ENCODE measurements at regions not wholly inside any gene's neighbourhood (a gene's known extent, or its start where the extent isn't known, plus 50 kb on each side); places are given as distances from the start of the nearest gene placed in this dataset.

DNA sequence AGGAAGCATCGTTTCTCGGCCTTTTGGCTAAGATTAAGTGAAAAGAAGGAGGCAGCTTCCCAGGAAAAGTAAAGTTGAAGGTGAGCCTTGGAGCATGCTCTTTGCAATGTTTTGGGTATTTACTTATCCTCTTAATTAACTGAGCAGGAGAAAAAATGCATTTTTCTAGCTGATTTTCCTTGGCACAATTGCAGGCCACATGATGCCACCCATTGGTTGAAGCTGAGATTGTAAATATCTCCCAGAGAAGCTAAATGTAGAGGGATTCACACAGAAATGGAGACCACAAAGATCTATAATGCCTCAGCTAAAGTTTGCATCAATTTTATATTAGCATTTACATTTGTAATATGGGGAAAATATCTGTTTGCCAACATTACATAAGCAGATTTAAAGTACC is 294.1 kb downstream of the KCNS3 start:
- no peak for DNase-seq

- no peak for DNase-seq
Measured at GRCh38 chr2:18171191-18172139, 293.0 kb downstream of the KCNS3 start.

GRCh38 chr2:18170642-18171041 is 292.2 kb downstream of the KCNS3 start:
- DNase-seq, result no peak

GRCh38 chr2:18169893-18170175 is 291.4 kb downstream of the KCNS3 start:
- DNase-seq, result no peak

DNA sequence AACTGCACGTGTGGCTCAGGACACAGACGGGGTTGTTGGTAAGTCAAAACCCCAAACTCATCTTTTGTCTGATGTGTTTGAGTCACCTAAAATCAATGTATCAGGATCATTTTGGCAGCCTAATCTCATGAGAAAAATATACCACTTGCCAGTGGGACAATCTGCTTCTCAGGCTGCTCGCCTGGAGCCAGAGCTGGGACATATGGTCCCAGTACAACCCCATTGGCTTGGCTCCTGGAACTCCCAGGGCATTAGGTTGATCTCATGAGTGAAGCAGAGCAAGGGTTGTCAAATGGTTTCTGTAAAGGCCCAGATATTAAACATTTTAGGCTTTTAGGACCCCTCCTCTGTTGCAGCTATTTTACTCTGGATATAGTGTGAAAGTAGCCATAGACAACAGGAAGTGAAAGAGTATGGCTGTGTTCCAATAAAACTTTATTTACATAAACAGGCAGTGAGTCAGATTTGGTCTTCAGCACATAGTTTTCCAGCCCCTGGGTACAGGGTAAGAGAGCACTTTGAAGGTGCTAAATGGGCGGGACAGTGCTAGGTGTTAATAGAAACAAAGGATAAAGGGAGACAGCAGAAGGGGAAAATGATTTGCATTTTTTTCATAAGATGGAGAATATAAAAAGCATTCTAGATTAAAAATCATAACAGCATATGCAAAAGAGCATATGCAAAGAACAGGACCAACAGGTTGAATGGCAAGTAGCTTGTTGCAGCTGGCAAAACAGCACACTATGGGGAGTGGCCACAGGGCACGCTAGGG is 290.8 kb downstream of the KCNS3 start:
- DNase-seq, result no peak

DNA sequence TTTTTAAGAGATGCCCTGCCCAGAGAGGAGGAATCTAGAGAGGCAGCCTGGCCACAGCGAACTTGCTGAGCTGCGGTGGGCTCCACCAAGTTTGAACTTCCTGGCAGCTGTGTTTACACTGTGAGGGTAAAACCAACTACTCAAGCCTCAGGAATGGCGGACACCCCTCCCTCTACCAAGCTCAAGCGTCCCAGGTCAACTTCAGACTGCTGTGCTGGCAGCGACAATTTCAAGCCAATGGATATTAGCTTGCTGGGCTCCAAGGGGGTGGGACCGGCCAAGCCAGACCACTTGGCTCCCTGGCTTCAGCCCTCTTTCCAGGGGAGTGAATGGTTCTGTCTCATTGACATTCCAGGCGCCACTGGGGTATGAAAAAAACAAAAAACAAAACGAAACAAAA is 289.4 kb downstream of the KCNS3 start:
- DNase-seq, result no peak

GRCh38 chr2:18161681-18162080 is 283.2 kb downstream of the KCNS3 start:
- DNase-seq, result no peak

DNA sequence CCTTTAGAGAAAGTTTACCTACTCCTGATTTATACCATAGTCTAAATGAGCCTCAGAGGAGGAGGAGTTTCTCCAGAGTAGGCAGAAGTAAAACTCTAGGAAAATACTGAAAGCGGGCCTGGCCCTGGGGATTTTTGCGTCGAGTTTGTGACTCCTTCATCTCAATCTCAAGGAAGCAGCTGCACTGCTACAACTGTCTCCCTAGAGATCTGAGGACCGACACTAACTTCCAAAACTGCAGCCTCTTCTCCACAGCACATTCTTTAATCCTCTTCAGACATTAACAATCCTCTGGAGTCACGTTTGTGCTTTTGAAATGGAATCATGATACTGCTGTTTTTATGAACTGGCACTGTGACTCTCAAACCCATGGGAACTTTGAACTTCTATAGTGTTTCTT is 281.4 kb downstream of the KCNS3 start:
- no peak for DNase-seq

GRCh38 chr2:18156421-18156820 is 278.0 kb downstream of the KCNS3 start:
- DNase-seq, result no peak

- DNase-seq, result no peak
Measured at GRCh38 chr2:18156002-18156401, 277.5 kb downstream of the KCNS3 start.

DNA sequence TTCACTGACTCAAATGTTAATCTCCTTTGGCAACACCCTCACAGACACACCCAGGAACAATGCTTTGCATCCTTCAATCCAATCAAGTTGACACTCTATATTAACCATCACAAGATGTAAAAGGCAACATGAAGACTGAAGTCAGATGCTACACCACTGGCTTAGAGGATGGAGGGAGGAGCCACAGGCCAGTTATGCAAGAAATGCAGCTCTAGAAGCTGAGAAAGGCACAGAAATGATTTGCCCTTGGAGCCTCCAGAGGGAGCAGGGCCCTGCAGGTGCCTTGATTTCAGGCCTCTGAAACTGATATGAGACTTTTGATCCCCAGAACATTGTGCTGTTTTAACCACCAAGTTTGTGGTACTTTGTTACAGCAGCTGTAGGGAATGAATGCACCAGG is 276.3 kb downstream of the KCNS3 start:
- no peak for DNase-seq

DNA sequence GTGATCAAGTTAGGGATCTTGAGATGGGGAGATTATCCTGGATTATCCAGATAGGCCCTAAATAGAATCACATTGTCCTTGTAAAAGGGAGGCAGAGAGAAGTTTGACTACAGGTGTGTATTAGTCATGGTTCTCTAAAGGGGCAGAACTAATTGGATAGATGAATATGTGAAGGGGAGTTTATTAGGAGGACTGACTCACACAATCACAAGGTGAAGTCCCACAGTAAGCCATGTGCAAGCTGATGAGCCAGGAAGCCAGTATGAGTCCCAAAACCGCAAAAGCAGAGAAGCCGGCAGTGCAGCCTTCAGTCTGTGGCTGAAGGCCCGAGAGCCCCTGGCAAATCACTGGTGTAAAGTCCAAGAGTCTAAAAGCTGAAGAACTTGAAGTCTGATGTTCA is 275.8 kb downstream of the KCNS3 start:
- no peak for DNase-seq

DNA sequence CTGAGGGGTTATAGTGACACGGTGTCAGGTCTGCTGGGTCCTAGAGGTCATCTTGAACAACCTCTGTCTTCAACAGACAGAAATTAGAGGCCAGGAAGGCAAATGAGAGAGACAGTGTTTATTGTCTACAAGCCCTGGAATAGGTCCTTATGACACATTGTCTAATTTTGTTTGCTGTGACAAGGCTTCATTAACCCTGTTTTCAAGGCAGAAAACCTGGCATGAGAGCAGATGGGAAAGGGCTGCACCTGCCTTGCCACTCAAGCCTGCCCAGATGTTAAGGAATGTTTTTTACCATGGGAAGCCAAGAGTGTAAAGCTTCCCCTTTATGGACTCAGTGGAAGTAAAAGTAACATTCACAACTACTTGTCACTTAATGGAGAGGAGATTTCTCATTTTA is 275.3 kb downstream of the KCNS3 start:
- no peak for DNase-seq

- DNase-seq, result no peak
Measured at GRCh38 chr2:18151237-18151636, 272.8 kb downstream of the KCNS3 start.

DNA sequence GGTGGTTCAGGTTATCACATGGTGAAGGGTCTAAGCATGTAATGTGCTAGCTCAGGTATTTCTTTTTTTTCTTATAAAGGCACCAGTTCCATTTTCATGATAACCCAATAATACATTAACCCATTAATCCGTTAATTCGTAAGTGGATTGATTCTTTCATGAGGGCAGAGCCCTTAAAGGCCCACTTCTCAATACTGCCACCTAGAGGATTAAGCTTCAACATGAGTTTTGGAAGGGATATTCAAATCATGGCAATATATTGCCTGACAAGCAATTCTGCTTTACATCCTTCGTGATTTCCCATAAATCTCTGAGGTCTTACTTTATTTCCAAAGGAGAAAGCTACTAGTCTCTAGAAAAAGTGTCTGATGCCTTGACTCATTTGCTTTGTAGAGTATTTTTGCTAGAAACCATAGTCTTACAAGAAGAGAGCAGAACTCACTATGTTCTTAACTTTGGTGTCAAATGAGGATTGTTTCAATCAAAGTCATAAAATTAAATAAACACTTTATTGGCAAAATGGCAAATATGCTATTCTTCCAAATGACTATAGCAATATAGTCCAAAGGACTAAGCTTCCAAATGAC is 271.3 kb downstream of the KCNS3 start:
- no peak for DNase-seq

GRCh38 chr2:18136881-18137475 is 258.5 kb downstream of the KCNS3 start:
- no peak for DNase-seq

DNA sequence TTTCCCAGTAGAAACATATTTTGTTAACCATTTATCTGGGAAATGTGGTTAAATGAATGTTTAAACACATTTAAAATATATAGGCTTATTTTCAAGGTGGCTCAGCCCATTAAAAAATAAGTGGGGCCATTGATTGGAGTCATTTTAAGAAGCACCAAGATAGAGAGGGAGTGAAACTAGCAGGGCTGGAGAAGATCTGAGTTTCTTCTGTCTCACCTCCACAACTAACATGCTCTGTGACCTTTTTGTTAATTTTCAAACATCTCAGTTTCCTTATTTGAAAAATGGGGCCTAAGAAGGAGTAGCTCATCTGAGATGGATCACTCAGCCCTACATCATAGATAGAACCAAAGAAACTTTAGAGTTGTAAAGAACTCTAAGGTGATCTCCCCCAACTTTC is 254.8 kb downstream of the KCNS3 start:
- no peak for DNase-seq

- DNase-seq, result no peak
Measured at GRCh38 chr2:18132697-18133096, 254.2 kb downstream of the KCNS3 start.

DNA sequence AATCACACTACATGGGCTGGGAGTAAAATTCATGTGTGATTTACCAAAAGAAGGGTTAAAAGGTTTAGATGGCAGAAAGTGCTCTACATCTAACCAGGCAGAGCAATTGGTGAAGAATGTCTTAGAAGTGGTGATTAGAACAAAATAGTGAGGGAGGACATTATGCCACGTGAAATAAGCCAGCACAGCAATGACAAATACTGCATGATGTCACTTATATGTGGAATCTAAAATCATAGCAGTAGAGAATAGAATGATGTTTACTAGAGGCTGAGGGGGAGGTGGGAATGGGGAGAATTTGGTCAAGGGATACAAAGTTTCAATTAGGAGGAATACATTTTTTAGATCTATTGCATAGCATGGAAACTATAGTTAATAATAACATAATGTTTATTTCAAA is 253.3 kb downstream of the KCNS3 start:
- no peak for DNase-seq

DNA sequence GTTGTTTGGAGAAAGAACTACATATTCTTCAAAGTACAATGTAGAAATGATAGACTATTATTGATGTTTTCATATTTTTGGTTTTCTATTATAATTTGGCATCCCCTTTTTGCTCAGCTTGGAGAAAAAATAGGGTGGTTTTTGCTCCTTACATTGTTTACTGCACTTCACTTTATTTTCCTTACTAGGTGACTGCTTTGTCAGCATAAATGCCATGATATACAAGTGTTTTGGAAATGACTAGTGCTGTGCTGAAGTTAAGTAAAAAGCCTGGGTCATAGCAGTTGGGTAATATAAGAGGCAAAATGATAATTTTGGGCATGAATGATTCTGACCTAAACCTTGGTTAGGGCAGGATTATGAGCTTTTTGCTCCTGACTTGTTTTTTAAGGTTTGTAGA is 250.9 kb downstream of the KCNS3 start:
- DNase-seq, result no peak

DNA sequence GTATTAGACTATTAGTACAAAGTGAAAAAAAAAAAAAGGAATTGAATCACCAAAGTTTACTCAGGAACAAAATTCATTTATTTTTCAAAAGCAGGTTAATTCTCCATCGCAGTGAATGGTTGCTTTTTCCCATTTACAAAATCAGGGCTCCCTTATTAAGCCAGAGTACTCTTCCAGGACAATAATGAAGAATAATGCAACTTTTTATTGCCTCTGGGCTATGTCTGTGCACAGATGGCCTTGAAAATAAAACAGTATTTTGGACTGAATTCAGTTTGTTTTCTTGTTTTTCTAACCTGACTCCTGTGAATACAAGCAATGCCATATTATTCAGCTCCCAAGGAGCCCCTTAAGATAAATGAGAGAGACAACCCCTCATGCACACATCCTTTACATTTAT is 246.8 kb downstream of the KCNS3 start:
- DNase-seq, result no peak

DNA sequence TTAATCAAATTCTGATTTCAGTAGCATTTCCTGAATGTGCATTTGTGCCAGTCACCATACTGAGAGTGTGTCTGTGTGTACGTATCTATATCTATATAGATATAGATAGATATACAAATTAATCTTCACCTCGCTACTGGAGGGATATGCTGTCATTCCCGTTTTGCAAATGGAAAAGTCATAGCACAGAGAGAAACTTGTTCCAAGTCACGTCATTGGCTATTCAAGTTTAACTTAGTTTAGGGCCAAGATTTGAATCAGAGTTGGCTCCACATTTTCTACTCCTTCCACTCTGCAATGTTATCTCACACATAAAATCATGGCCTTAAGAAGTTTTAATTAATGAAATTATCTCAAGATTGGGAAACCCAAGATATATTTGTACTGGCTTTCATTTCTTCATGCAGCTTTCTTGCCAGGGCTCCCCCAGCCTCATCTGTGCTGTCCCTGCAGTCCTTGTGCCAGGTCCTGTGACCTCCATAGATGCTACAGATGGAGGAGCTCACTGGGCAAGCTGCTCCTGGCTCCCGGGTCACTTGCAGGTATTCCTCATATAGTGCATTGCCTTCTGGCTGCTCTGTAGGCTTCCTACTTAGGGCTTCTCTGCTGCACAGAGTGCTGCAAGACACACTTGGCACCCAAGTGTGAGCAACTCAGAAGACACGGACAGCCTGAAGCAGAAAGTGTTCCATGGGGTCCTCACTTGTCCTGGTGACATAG is 245.8 kb downstream of the KCNS3 start:
- DNase-seq, result no peak

- DNase-seq, result no peak
Measured at GRCh38 chr2:18123577-18123976, 245.1 kb downstream of the KCNS3 start.

All from activated T-cell treated with anti-CD3 and anti-CD28 coated beads, Interleukin-2, amount 50 U/mL, for 1 hour (primary cell).